K562 (cell line): ENCODE measurements at regions not wholly inside any gene's neighbourhood (a gene's known extent, or its start where the extent isn't known, plus 50 kb on each side); places are given as distances from the start of the nearest gene placed in this dataset.
"Not testable (repeated sequence)": the region's sequence is repeated elsewhere in the genome, so short reads cannot be mapped to it uniquely, and the experiment has no call there.

Source experiments
- IRF1 ChIP-seq: sonication (generic); formaldehyde crosslinking; IDR thresholded peaks from 2 replicates; pipeline ENCODE4 v1.8.0; 2022; ENCODE audit warnings: missing genetic modification reagents, mild to moderate bottlenecking, borderline replicate concordance
- NR1H2 ChIP-seq: sonication (generic); formaldehyde crosslinking; IDR thresholded peaks from 2 replicates; pipeline ENCODE4 v1.4.0; 2020; ENCODE audit warnings: mild to moderate bottlenecking, missing genetic modification reagents
- POLR2AphosphoS5 ChIP-seq: IDR thresholded peaks from 2 replicates; pipeline ENCODE4 v1.6.1; 2011; ENCODE audit warnings: mild to moderate bottlenecking, low read depth, low read length, moderate library complexity; ENCODE audit not compliant: control insufficient read depth, insufficient read depth
- RFX5 ChIP-seq: IDR thresholded peaks from 2 replicates; pipeline ENCODE4 v1.6.1; 2011; ENCODE audit warnings: low read depth, mild to moderate bottlenecking, improper control_type of control experiment, low read length
- ZNF217 ChIP-seq: sonication (generic); formaldehyde crosslinking; IDR thresholded peaks from 2 replicates; pipeline ENCODE4 v1.8.0; 2022; ENCODE audit warnings: mild to moderate bottlenecking, missing genetic modification reagents
- TF ChIP-seq, protein P1 (sequence below): fragments of 250-450 bp; sonication (Bioruptor Pico); IDR thresholded peaks from 2 replicates; pipeline ENCODE4 v1.5.0; 2020; ENCODE audit warnings: mild to moderate bottlenecking, borderline replicate concordance

DNA sequence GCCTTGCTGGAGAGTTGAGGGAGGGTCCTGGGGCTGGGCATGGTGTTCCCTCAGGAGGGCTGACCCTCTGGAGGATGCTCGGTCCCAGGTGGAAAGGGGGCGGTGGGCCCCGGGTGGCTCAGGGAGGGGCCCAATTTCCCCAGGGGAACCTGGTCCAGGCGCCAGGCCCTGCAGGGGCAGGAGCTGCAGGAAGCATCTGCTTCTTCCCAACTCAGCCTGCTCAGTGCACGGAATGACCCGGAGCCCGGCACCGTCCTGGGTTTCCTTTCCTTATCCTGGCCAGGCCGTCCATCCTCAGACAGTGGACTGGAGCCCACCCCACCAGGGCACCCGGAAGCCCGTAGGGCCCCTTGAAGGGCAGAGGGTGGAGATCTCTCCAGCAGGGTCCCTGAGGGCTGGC, 235.9 kb downstream of the TMEM121 start:
- TF ChIP-seq, protein P1, sequence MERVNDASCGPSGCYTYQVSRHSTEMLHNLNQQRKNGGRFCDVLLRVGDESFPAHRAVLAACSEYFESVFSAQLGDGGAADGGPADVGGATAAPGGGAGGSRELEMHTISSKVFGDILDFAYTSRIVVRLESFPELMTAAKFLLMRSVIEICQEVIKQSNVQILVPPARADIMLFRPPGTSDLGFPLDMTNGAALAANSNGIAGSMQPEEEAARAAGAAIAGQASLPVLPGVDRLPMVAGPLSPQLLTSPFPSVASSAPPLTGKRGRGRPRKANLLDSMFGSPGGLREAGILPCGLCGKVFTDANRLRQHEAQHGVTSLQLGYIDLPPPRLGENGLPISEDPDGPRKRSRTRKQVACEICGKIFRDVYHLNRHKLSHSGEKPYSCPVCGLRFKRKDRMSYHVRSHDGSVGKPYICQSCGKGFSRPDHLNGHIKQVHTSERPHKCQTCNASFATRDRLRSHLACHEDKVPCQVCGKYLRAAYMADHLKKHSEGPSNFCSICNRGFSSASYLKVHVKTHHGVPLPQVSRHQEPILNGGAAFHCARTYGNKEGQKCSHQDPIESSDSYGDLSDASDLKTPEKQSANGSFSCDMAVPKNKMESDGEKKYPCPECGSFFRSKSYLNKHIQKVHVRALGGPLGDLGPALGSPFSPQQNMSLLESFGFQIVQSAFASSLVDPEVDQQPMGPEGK (CRISPR knock-in tag): not testable (repeated sequence)
- not testable (repeated sequence) for TF ChIP-seq ZNF217 (CRISPR knock-in tag); NR1H2 (CRISPR knock-in tag); IRF1 (CRISPR knock-in tag); RFX5; POLR2AphosphoS5
